RPMI7951 (cell line): ENCODE measurements at regions not wholly inside any gene's neighbourhood (a gene's known extent, or its start where the extent isn't known, plus 50 kb on each side); places are given as distances from the start of the nearest gene placed in this dataset.
A peak's percentile ranks its signal among the peaks of the same experiment; 100 is the strongest.

ENCODE experiments used
- DNase-seq: peaks from one replicate; pipeline ENCODE4 v3.0.0-alpha.2; 2012; ENCODE audit warnings: low read depth

GRCh38 chr17:36816214-36816906 lies 120.9 kb upstream of the LHX1 start:
- DNase-seq: no peak

- no peak for DNase-seq
Measured at GRCh38 chr17:36816907-36817288, 120.4 kb upstream of the LHX1 start.

- no peak for DNase-seq
Measured at GRCh38 chr17:36817483-36818048, 119.7 kb upstream of the LHX1 start.

- no peak for DNase-seq
Measured at GRCh38 chr17:36818134-36818825, 119.0 kb upstream of the LHX1 start.

GRCh38 chr17:36823850-36824677 lies 113.2 kb upstream of the LHX1 start:
- DNase-seq: no peak

- DNase-seq: peak; percentile 6
Measured at GRCh38 chr17:36824678-36825101, 112.6 kb upstream of the LHX1 start.

GRCh38 chr17:36825113-36825512 lies 112.2 kb upstream of the LHX1 start:
- no peak for DNase-seq

GRCh38 chr17:36825521-36825920 lies 111.8 kb upstream of the LHX1 start:
- no peak for DNase-seq

- no peak for DNase-seq
Measured at GRCh38 chr17:36825951-36826350, 111.3 kb upstream of the LHX1 start.

GRCh38 chr17:36827081-36827480 lies 110.2 kb upstream of the LHX1 start:
- DNase-seq: no peak

GRCh38 chr17:36829676-36830075 lies 107.6 kb upstream of the LHX1 start:
- no peak for DNase-seq

- no peak for DNase-seq
Measured at GRCh38 chr17:36833279-36833678, 104.0 kb upstream of the LHX1 start.

GRCh38 chr17:36835036-36835435 lies 102.2 kb upstream of the LHX1 start:
- DNase-seq: no peak

- DNase-seq: no peak
Measured at GRCh38 chr17:36837195-36837938, 99.9 kb upstream of the LHX1 start.

GRCh38 chr17:36837939-36838272 lies 99.4 kb upstream of the LHX1 start:
- no peak for DNase-seq

- DNase-seq: no peak
Measured at GRCh38 chr17:36839256-36839655, 98.0 kb upstream of the LHX1 start.

GRCh38 chr17:36840796-36841195 lies 96.5 kb upstream of the LHX1 start:
- DNase-seq: no peak

- no peak for DNase-seq
Measured at GRCh38 chr17:36842231-36842819, 95.0 kb upstream of the LHX1 start.

- DNase-seq: no peak
Measured at GRCh38 chr17:36842963-36843558, 94.2 kb upstream of the LHX1 start.

GRCh38 chr17:36844013-36844412 lies 93.3 kb upstream of the LHX1 start:
- no peak for DNase-seq

GRCh38 chr17:36844601-36845000 lies 92.7 kb upstream of the LHX1 start:
- DNase-seq: no peak
